ENCODE measurements at regions not wholly inside any gene's neighbourhood (a gene's known extent, or its start where the extent isn't known, plus 50 kb on each side); places are given as distances from the start of the nearest gene placed in this dataset.
A peak's percentile ranks its signal among the peaks of the same experiment; 100 is the strongest.
"Not testable (repeated sequence)": the region's sequence is repeated elsewhere in the genome, so short reads cannot be mapped to it uniquely, and the experiment has no call there.

DNA sequence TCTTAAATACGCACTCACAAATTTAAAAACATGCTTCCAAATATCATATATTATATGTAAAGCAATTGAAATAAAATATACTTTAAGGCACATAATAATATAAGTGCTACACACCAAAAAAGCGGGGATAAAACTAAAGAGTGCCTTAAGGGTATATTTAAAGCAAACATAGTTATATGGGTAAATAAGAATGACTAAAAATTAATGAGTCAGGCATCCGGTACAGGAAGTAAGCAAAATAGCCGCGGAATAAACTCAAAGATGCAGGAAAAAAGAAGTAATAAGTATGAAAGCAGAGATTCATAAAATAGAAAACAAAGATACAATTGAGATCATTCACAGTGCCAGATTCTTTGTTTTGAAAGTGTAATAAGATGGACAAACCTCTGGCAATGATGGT lies 503.5 kb upstream of the SOX11 start:
- no peak for DNase-seq

DNA sequence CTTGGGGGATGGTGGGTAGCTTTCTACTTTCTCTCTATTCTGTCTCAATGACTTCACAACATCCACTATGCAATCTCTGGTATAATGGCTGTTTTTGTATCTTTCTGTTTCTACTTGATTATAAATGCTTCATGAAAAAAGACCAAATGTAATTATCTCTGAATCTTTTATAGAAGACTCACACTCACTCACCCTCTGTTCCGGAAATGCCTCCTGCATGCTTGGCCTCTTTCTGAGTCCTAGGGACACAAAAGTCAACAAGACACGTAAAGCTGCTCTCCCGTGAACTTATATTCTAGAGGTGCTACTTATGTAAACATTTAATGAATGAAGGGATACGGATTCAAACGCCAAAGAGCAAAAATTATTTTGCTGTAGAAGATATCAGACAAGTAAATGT lies 502.2 kb upstream of the SOX11 start:
- no peak for DNase-seq

DNA sequence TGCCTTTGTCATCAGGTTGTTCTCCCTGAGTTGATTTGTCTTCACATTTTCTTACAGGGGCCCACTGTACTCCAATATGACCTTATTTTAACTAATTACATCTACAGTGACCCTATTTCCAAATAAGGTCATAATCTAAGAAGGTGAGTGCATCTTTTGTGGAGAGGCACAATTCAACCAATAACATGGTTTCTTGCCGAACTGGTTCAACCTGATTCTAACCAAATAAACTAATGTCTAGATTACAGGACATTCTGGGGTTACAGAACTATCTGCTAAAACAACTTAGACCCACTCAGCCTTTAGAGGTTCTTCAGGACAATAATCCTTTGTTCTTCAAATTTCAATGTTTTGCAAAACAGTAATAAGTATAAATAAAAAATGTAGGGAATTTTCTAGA lies 496.5 kb upstream of the SOX11 start:
- DNase-seq, result no peak

DNA sequence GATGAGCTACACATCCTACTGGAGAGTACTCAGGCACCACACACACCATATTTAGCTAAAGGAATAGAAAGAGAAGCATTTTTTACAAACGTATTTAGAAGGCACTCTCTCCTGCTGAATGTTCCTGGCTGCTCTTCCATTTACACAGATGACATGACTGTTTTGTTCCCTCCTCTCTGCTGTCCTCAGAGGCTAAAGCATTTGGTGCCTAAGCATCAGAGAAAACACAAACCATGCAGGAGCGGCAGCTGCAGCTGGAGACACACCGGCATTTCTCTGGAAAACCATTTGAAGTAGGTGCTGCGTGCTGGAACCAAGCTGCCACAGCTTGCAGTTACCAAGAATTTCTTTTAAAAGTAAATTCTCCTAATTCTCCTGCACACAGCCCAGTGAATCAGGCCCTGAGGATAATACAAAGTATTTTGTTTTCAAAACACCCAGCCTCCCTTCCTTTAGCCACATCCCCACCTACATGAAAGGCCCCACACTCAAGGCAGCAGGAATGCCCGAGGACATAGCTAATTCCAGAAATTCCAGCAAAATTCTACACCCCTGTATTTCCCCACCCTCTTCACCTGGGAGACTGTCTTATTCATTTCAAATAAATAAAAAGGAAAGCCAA lies 488.9 kb upstream of the SOX11 start:
- DNase-seq, result peak; percentile 48 to 54

DNA sequence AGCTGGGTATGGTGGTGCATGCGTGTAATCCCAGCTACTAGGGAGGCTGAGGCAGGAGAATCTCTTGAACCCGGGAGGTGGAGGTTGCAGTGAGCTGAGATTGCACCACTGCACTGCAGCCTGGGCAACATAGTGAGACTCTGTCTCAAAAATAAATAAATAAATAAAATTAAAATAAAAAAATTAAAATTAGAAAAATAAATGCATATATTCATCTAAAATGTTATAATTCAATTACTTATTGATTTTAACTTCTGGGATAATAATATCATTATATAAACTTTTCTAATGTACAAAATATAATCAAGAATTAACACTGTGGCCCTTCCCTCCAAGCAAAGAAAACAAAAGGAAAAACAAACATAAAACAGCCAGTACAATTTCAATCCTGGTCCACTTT lies 485.4 kb upstream of the SOX11 start:
- DNase-seq, result not testable (repeated sequence)

DNA sequence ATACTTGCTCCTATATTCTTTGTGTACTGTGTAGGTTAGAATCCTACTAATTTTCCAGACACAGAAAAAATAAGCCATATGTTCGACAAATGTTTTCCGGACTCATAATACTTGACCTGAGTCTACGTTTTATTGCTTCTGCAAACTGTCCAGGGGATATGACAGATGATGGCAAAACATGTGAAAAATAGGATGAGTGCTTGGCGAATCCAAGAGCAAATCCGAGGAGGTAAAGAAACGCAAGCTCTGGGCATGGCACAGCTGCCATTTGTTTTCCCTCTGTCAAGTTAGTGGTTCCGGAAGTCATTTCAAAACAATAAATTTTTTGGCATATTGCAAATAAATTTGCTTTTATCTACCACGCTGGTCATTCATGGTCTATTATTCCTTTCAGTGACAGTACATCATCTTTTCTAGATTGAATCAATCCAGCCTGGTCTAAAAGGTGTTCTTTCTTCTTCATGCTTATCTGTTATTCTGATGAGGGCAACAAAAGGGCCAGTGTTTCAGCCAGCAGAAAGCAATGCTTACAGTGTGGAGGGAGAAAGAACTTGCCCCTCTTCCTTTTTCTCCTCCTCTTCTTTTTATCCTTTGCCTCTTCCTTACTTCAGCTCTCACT lies 476.1 kb upstream of the SOX11 start:
- DNase-seq, result peak; percentile 55 to 63

DNA sequence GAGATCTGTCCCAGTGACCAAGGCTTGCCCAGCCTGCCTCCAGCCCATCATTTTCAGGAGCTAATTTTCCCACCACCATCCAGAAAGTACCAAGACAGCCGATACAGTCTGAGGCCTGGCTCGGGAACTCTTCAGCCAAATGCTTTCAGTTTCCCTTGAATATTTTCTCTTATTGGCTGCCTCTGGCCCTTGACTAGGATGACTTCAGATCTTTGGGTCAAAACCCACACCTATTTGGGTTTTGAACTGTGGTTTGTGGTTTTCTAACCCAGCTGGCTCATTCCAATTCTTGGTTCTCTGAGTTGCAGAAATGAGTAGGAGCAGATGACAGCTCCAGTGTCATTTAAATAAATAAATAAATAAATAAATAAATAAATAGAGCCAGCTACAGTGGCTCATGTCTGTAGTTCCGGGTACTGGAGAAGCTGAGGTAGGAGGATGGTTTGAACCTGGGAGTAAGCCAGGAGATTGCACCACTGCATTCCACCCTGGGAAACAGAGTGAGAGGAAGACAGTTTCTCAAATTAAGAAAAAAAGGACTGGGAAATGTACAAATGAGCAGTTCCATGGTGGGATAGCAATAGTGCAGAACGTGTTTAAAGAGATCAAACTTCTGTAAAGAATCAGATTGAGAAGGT lies 465.0 kb upstream of the SOX11 start:
- DNase-seq, result no peak

DNA sequence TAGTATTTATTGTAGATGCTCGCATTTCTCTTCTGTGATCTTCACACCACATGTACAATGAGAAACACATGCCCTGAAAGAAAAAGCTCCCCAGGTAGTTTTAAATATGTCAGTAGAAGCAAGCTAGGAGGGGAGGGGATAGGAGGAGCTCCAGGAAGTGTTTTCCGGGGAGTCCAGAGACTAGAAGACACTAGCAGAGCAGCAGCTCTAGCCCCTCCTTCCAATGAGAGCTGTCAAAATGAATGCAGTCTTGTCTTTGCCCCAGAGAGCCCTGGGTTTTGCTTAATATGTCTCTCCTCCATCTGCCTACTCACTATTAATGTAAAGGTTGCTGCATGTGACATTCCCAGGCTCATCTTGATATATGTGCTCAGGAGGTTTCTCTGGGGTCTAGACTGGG lies 462.6 kb upstream of the SOX11 start:
- no peak for DNase-seq

DNA sequence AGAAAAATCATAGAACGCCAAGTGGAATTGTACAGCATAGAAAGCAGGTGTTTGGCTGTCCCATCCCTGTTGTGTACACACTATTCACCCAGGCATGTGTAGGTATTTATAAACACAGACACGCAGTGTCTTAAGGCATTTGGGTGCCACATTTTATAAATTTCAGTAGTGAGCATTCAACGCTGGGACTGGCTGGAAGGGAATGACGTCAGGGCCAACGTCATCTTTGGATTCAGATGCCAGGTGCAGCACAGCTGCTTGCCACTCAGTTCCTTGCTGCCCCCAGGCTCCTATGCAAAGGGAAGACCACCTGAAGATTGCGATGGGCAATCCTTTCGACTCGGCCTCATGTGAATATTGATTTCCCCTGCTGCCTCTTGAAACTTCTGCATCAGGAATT lies 461.7 kb upstream of the SOX11 start:
- DNase-seq, result peak in 1 of 2 experiments; percentile 22

DNA sequence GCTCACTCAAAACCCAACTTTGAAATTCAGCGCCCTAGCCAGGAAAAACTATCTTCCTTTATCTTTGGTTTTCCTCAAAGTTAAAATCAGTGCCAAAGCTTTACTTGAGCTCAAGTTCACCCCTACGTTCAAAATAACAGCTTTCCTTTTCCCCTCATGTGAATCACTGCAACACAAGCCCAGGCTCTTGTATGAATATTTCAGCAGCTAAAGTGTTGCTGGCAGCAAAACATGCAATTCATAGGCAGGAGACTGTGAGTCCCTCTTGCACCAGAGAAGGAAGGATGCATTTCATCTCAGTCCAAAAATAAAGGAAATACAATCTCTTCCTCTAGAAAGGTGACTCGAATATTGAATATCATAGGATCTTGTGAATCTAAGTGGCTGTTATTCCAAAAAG lies 461.3 kb upstream of the SOX11 start:
- no peak for DNase-seq

DNA sequence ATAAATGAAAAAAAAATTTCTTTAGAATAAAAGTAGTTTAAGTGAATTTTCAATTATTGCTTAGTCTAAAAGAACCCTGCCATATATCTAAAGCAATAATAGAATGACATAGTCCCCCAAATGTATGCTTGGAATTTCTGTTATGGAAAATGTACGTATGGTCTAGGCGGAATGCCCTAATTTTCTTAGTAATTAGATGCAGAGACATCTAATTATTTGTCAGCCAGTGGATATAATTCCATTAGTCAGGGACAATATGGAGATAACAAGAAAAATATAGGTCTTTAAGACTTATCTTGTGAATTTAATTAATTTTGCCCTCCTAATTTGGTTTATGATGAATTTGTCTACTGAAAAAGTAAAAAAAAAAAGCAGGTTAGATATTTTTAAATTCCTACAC lies 460.9 kb upstream of the SOX11 start:
- no peak for DNase-seq

DNA sequence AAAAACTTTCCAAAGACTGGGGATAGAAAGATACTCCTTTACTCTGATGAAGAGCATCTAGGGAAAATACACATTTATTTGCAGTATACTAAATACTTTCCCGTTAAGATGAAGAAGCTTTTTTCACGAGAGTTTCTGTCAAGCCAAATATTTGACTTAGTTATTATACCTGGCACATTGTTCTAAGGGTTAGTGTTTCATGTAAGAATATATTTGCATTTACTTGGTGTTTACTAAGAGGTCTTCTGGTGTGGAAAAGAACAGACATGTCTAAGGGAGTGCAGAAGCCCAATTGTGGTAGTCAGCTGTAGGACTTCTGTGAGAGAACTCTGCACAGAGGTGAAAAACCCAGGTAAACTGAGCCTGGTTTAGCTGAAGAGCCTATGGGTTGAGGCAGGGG lies 457.6 kb upstream of the SOX11 start:
- no peak for DNase-seq

DNA sequence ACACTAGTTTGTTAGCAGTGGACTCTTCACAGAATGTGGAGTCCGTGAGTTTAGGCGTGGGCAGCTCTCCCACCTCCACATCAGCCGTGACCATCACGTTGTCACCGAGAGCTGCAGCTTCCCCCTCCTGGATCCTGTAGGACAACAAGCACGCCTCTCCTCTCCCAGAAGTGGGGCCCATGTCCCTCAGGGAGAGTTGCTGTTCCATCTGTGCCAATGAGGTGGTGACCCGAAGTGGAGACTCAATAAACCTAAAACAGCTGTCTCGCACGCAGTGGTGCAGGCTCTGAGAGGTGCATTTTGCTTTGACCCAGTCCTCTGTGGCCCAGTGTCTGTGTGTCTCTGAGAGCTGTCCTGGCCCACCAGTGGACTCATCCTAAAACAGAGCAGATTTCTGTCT lies 456.5 kb upstream of the SOX11 start:
- no peak for DNase-seq

DNA sequence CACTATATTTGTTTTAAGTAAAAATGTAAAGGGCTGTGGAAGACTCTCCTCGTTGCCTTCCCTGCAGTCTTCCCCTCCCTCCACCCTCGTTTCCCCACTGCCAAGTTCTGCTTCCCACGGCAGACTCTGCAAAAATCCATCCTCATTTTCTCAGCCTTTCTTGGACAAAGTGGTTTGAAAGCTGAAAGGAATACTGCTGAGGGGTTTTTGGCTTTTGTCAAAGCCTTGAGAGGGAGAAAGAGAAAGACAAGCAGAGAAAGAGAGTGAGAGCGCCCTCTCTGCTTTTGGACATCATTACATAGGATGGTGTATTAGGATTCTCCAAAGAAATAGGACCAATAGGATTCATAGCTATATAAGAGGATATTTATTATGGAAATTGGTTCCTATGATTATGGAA lies 455.9 kb upstream of the SOX11 start:
- no peak for DNase-seq

DNA sequence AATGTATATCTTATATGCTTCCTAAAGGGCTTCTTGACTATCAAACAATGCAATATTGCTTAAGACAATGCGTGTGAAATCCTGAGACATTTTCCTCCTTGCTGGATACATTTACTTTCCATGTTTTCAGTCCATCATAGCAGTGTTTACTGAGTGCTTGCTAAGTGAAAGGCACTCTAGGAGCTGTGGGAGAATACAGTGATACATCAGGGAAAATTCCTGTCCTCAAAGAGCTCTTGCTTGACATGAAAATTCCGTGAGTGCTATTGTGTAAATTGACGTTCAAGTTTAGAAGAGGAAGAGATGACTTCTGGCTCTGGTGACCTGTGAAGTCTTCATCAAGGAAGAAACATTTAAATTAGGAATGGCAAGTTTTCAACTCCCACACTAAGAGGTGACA lies 449.4 kb upstream of the SOX11 start:
- no peak for DNase-seq

DNA sequence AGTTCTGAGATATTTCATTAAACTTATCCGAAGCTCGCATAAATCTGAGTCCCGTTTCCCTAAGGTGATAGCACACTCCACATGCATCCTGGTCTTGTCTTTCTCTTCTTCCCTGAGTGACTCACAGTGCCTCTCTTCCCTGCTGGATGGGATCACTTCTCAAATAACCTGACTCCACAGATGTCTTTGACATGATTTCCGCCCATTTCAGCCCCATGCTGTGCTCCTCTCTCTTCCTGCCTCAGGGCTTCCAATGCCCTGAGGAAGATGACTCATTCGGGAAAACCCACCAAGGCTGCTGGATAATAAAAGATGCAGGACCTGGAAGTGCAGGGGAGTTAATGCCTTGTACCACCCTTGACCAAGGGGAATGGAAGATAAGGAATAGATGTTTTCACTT lies 441.7 kb upstream of the SOX11 start:
- DNase-seq, result no peak

DNA sequence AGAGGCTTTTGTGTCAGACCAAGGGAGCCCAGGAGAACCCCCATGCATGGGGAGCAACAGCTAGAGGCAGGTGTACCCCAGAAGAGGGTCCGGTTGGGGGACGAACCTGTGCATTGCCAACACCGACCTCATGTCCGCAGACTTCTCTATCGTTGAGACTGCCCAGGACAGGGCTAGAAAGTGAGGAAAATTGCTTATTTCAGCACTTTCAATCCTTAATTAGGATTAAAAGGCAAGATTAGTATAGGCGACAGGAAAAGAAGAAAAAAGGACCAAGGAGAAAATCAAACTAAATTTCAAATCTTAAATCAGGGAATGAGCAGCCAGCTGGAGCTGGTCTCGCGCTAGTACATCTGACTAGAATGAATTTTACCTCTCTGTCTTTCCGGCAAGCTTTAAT lies 438.9 kb upstream of the SOX11 start:
- no peak for DNase-seq

DNA sequence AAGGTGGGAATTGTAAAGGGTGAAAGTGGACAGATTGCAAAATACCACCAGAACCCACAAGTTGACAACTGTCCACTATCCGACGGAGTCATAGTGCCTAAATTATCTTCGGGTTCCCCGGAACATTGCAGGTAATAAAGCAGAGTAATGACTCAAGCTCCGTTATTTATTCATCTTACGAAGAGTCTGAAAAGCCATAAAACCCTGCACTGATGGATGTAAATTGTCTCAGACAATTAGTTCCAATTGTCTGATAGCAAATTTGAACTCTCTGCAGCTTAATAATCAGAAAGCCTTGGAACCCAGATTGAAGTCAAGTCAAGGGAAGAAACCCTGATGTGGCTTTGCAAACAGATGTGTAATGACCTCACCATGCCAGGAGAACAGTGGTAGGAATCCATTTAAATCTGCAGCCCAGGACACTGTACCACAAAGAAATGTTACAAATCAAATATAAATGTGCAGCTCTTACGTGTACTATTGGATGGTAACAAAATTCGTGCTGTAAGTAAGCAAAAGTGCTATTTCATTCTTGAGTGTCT lies 437.3 kb upstream of the SOX11 start:
- DNase-seq, result no peak

DNA sequence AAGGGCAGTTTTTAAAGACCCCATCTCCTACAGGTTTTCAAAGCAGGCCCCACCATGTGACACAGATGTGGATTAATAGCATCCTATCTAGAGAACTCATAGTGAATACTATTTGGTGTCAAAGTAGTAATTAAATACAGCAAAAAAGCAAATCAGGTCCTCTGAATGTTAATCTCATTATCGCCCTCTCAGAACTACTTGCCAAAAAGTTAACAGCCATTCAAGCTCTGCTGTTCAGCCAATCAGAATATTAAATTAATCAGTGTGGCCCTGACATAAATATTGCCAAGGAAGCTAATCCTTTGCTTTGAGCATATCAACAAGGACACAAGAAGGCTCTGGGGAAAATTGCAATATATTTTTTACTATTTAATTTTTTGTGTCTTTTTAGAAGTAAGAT lies 428.9 kb upstream of the SOX11 start:
- no peak for DNase-seq

DNA sequence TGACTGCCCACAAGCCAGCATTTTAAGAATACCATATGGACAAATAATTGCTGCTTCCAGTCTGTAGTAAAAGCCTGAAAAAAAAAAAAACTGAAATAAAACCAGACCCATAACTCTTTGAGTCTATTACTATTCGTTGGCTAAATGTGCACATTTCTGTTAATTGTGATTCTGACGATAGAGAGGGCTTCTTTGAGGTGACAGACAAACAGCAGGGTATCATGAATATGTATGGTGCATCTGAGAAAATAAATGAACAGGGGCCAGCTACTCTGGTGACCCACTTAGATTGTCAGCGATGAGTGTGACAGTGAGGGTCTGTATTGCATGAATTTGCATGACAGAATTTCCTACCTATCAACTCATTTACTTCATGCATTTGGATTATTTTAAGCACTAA lies 427.8 kb upstream of the SOX11 start:
- no peak for DNase-seq

DNA sequence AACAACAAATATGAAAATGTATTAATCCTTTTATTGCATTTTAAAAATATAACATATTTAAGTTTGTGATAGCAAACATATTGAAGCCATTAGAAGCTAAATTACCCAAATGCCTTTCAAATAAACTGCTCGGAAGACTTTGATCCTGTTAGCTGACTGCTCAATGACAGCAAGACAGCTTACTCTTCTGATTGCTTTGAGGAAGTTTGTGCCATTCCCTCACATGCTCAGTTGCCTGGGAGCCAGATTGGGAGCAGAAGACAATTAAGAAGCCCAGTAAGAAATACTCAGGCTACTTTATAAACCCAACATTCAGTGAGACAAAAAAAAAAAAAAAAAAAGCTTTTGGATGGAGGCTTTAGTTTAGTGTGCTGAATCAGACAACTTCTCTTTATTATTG lies 407.1 kb upstream of the SOX11 start:
- DNase-seq, result no peak

DNA sequence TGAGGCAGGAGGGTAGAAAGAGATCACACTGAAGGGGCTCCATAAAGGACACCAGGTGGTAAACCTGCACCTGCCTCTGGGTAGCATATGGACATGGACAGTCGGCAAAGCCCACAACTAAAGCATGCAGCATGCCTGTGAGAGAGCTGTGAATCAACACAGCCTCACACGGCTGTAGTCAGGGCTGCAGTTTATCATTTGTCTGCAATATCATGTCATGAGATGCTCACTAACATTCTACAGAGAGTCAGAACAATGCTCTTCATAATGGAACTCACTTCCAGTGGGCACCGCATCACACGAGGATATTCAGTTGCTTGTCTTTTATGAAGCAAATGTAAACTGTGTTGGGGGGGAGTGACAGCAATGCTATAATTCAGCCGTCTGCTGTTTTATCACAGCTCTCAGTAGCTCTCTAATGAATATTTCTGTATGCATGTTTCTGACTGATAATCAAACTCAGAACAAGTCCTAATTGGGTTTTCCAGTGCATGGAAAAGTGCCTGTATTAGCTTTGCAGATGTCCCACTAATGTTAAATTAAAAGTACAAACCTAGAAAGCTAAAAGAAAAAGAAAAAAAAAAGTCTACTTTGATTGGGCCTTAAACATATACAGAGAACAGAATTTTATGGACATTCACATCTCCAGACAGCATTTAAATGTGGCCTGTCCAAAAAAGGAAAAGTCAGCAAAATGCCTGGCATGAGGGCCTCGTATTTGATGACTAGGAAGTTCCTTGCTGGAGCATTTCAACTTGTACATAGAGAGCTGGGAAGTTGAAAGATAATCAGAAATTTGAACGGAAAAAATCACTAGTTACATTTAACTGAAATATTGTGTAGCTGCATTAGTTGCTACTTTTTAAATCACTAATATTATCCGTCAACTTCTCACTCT lies 406.1 kb upstream of the SOX11 start:
- DNase-seq, result peak; percentile 60 to 74

DNA sequence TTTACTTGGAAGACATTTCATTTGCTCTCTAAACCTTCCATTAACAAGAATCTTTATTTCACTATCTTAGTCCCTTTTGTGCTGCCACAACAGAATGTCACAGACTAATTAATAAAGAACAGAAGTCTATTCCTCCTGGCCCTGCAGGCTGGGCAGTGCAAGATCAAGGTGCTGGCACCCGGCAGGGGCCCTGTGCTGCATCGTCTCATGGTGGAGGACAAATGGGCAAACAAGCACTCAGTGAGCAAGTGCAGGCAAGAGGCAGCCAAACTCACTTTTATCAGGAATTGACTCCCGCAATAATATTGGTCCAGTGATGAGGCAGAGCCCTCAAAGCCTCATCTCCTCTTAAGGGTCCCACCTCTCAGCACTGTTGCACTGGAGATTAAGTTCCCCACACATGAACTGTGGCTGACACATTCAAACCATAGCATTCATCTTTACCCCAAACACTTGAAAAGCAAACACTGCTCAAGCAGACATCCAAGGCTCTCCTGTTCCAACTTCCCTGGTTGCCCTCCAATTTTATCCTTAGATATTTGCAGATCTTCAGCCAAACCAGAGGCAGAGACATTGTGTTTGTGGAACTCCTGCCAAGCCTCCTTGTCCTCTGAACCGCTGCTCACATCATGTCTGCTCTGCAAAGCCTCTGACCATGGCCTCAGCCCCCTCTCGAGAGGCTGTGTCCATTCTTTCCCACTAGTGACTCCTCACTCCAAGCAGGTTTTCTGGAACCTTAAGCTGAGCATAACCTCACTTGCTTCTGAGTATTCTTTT lies 404.4 kb upstream of the SOX11 start:
- no peak for DNase-seq

Data from SHP77 (cell line).